Retinal pigment epithelial cell (primary cell): ENCODE measurements at regions not wholly inside any gene's neighbourhood (a gene's known extent, or its start where the extent isn't known, plus 50 kb on each side); places are given as distances from the start of the nearest gene placed in this dataset.
A peak's percentile ranks its signal among the peaks of the same experiment; 100 is the strongest.

Experiments
- DNase-seq: peaks from one replicate; pipeline ENCODE4 v3.0.0-alpha.2; 2010; ENCODE audit warnings: low read depth
- H3K4me3 ChIP-seq: 2 replicates; pipeline ENCODE4 v1.5.1; 2011; ENCODE audit warnings: mild to moderate bottlenecking, low read length, control low read depth, moderate library complexity
- TF ChIP-seq, protein P1 (sequence below): conservative IDR thresholded peaks from 2 replicates; pipeline ENCODE4 v1.5.1; 2011; ENCODE audit warnings: low read depth, low read length, control low read depth, inconsistent platforms

DNA sequence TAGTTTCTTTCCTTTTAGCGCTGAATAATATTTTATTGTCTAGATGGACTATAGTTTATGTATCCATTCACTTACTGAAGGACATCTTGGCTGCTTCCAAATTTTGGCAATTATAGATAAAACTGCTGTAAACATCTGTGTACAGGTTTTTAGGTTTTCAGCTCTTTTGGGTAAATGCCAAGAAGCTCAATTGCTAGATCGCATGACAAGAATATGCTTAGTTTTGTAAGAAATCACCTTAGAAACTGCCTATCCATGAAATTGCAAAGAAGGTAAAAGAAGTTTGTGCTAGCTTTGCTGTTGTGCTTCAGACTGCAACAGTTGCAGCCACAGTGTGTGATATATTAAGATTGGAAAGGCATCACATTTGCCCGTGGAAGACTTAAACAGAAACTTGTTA is 103.2 kb upstream of the TNS3 start:
- H3K4me3 ChIP-seq, result no peak overlapping the region
- TF ChIP-seq, protein P1, sequence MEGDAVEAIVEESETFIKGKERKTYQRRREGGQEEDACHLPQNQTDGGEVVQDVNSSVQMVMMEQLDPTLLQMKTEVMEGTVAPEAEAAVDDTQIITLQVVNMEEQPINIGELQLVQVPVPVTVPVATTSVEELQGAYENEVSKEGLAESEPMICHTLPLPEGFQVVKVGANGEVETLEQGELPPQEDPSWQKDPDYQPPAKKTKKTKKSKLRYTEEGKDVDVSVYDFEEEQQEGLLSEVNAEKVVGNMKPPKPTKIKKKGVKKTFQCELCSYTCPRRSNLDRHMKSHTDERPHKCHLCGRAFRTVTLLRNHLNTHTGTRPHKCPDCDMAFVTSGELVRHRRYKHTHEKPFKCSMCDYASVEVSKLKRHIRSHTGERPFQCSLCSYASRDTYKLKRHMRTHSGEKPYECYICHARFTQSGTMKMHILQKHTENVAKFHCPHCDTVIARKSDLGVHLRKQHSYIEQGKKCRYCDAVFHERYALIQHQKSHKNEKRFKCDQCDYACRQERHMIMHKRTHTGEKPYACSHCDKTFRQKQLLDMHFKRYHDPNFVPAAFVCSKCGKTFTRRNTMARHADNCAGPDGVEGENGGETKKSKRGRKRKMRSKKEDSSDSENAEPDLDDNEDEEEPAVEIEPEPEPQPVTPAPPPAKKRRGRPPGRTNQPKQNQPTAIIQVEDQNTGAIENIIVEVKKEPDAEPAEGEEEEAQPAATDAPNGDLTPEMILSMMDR, result no peak
- DNase-seq, result no peak

DNA sequence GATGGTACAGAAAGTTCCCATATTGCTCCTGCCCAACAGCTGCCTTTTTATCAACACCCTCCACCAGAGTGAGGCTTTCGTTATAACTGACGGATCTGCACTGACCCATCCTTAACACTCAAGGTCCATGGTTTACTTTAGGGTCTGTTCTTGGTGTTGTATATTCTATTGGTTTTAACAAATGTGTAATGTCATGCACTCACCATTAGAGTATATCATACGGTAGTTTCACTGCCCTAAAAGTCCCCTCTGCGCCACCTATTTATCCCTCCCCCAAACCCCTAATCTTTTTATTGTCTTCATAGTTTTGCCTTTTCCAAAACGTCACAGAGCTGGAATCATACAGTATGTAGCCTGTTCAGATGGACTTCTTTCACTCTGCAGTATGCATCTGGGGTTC is 102.8 kb upstream of the TNS3 start:
- TF ChIP-seq, protein P1, result no peak

DNA sequence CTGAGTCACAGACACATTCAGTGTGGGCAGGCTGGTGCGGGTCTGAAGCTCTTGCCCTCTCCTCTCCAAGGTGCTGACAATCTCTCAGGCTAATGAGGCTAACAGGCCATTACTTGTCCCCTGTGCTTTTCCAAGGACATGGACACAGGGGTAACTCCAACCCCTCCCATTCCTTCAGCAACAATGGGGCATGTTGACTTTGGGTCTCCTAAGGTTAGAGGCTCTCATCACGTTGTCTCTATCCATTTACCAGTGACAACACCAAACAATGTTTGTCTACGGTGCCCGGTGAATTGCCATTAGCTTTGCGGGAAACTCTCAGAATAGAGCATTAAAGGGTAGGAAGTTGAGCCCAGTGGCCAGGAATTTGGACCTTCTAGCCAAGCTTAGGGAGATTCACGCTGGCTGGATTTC is 101.6 kb upstream of the TNS3 start:
- no peak for DNase-seq
- no peak overlapping the region for H3K4me3 ChIP-seq
- TF ChIP-seq, protein P1, result no peak

More for the DNA sequence above, 102.8 kb upstream of the TNS3 start:
- no peak for DNase-seq
- no peak overlapping the region for H3K4me3 ChIP-seq

DNA sequence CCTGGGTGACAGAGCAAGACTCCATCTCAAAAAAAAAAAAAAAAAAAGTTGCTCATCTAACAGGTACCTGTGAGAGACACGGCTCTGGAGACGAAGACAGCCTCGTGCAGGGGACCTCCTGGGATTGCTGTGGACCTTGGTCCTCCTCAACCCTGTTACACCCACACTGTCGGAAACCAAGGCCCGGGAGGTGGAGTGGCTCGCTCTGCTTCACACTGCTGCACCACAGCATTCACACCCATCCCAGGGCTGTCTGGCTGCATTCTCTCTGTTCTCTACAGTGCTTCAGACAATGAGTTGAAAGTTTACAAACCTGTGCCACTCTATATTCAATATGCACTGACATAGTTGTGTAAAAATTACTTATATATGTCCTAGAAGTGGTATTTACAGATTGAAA is 101.0 kb upstream of the TNS3 start:
- H3K4me3 ChIP-seq, result no peak overlapping the region
- no peak for DNase-seq
- TF ChIP-seq, protein P1, result no peak

DNA sequence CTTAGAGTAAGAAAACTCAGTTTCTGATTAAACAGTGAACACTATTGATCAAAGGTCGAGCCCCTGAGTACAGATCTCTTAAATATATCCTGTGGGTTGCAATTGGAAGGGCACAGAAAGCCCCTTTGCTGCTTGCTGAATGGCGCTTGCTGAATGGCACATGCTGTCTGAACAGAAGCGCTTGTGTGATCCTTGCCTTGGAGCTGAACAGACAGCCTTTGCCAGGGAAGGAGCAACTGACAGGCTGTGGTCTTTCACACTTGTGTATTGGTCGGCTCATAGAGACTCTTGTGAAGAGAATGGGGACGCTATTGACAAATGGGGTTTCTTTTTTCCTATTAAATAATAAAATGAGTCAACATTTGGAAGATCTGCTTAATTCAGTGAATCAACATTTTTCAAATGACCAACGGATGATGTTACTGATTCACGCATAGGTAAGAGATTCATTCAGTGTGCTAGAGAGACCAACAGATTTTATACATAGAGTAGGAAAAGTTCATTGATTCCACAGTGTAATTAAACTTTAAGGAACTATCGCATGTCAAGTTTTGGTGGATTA is 99.4 kb upstream of the TNS3 start:
- TF ChIP-seq, protein P1, result no peak
- no peak overlapping the region for H3K4me3 ChIP-seq
- no peak for DNase-seq

DNA sequence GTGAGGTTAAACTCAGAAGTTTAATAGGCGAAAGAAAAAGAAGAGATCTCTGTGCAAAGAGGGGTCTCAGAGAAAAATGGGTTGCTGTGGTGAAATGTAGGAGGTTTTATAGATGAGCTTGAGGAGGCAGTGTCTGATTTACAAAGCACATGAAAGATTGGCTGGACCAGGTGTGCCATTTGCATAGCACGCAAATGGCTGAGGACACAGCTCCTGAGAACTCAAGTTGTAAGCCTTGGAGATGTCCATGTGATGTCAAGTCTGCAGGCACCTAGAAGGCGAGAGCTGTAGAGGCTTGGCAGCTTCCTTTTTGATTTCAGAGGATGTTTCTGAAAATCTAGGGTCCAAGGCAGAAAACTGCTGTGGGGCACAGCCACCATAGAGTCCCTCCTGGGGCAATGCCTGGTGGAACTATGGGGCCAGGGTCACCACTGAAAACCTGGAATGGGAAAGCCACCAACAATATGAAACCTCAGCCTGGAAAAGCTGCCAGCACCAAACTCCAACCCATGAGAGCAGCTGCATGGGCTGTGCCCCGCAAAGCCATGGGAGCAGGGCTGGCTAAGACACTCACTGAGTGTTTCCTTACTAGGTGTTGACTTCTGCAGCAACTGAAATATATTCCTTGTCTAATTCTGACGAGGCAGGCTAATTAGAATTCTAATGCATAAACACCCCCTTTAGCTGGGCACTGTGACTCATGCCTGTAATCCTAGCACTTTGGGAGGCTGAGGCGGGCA is 96.9 kb upstream of the TNS3 start:
- peak; percentile 32 for DNase-seq
- TF ChIP-seq, protein P1, result no peak
- no peak overlapping the region for H3K4me3 ChIP-seq

DNA sequence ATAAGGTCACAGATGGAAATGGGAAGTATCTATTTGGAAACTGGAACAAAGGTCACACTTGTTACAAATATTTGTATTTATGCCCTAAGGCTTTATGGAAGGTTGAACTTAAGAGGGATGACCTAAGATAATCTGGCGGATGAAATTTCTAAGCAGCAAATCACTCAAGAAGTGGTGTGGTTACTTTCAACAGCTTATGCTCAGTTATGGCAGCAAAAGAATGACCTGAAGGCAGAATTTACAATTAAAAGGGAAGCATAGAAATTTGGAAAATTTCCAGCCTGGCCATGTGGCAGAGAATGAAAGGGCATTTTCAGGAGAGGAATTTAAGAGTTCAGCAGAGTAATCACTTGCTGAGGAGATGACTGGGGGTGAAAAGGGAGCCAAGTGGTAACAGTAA is 95.8 kb upstream of the TNS3 start:
- peak; percentile 90 for DNase-seq
- TF ChIP-seq, protein P1, result no peak

More for the DNA sequence above, 95.8 kb upstream of the TNS3 start:
- H3K4me3 ChIP-seq, result no peak overlapping the region
